Type B pancreatic cell (in vitro differentiated cells): ENCODE measurements at regions not wholly inside any gene's neighbourhood (a gene's known extent, or its start where the extent isn't known, plus 50 kb on each side); places are given as distances from the start of the nearest gene placed in this dataset.
A peak's percentile ranks its signal among the peaks of the same experiment; 100 is the strongest.

Experiments
- DNase-seq: peaks from one replicate; pipeline ENCODE4 v3.0.0; 2021; ENCODE audit warnings: mixed read lengths; ENCODE audit not compliant: unreplicated experiment; ENCODE audit errors: extremely low spot score
- H3K27ac Mint-ChIP-seq: 2 replicates; pipeline ENCODE4 v1.8.0; 2021; ENCODE audit warnings: mild to moderate bottlenecking, mixed read lengths
- H3K27me3 Mint-ChIP-seq: 2 replicates; pipeline ENCODE4 v1.8.0; 2021; ENCODE audit warnings: mixed read lengths
- H3K36me3 Mint-ChIP-seq: 2 replicates; pipeline ENCODE4 v1.8.0; 2021; ENCODE audit warnings: mixed read lengths
- H3K4me1 Mint-ChIP-seq: one replicate; pipeline ENCODE4 v1.8.0; 2021; ENCODE audit warnings: mixed read lengths; ENCODE audit not compliant: unreplicated experiment
- H3K4me3 Mint-ChIP-seq: 2 replicates; pipeline ENCODE4 v1.8.0; 2021; ENCODE audit warnings: mild to moderate bottlenecking, mixed read lengths
- H3K9me3 Mint-ChIP-seq: 2 replicates; pipeline ENCODE4 v1.8.0; 2021; ENCODE audit warnings: mixed read lengths
- TF ChIP-seq, protein P1 (sequence below): fragments of 200-600 bp; sonication (generic); conservative IDR thresholded peaks from 2 replicates; pipeline ENCODE4 v1.5.0; 2021; ENCODE audit warnings: antibody characterized with exemption, mild to moderate bottlenecking

DNA sequence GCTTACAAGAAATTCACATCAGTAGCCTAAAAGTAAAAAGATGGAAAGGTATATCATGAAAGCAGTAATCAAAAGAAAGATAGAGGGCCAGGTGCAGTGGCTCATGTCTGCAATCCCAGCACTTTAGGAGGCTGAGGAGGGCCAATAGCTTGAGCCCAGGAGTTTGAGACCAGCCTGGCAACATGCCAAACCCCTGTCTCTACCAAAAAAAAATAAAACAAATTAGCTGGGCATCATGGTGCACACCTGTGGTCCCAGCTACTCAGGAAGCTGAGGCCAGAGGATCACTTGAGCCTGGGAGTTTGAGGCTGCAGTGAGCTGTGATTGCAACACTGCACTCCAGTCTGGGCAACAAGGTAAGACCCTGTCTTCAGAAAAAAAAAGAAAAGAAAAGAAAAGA is 55.5 kb downstream of the GSPT2 start:
- Mint-ChIP-seq H3K36me3 (no peaks in the 10 kb centered on the region), H3K27ac (no peak overlapping the region), H3K4me1 (no peaks in the 10 kb centered on the region), H3K27me3 (peaks cover 10% of the 10 kb centered on the region), H3K9me3 (no peaks in the 10 kb centered on the region), H3K4me3 (no peak overlapping the region)
- DNase-seq, result no peak
- TF ChIP-seq, protein P1, sequence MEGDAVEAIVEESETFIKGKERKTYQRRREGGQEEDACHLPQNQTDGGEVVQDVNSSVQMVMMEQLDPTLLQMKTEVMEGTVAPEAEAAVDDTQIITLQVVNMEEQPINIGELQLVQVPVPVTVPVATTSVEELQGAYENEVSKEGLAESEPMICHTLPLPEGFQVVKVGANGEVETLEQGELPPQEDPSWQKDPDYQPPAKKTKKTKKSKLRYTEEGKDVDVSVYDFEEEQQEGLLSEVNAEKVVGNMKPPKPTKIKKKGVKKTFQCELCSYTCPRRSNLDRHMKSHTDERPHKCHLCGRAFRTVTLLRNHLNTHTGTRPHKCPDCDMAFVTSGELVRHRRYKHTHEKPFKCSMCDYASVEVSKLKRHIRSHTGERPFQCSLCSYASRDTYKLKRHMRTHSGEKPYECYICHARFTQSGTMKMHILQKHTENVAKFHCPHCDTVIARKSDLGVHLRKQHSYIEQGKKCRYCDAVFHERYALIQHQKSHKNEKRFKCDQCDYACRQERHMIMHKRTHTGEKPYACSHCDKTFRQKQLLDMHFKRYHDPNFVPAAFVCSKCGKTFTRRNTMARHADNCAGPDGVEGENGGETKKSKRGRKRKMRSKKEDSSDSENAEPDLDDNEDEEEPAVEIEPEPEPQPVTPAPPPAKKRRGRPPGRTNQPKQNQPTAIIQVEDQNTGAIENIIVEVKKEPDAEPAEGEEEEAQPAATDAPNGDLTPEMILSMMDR, result no peak

DNA sequence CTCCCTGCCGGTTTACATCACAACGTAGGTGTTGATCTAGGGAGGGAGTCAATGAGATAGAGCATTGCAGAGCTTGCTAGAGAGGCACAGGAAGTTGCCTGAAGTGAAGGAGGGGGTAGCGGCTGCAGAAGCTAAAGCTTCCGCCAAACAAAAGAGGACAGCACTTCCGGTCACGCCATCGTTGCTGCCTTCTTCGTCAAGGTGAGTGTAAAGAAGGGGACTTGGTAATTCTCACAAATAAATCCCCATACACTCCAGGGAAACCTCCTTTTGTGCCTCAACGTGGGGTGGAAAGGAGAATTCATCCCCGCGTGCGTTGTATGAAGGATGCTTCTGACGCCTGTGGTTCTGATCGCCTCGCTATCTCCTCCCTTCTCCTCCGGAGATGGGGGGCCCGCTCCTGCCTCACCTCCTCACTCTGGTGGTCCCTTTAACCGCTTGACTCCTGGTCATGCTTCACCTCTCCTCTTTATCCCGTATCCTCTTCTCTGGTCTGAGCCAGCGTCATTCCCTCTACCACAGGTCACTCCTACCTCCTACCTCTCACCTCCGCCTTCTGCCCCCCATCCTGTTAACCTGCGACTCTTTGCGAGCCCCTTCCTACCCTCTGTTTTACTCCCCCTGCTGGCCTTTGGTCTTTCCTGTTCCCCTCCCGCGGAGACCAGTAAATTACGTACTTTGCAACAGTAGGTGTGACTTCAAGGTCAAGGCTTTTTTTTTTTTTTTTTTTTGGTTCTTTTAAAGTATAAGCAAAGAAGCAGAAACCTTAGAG is 59.9 kb downstream of the GSPT2 start:
- H3K27me3 Mint-ChIP-seq, result peaks cover 10% of the 10 kb centered on the region
- H3K4me1 Mint-ChIP-seq, result no peaks in the 10 kb centered on the region
- H3K9me3 Mint-ChIP-seq, result no peaks in the 10 kb centered on the region
- no peak for DNase-seq
- H3K36me3 Mint-ChIP-seq, result peaks cover 8% of the 10 kb centered on the region
- peak overlapping the region; percentile 94 for H3K27ac Mint-ChIP-seq
- TF ChIP-seq, protein P1, result peak; percentile 45
- peak overlapping the region; percentile 97 for H3K4me3 Mint-ChIP-seq

DNA sequence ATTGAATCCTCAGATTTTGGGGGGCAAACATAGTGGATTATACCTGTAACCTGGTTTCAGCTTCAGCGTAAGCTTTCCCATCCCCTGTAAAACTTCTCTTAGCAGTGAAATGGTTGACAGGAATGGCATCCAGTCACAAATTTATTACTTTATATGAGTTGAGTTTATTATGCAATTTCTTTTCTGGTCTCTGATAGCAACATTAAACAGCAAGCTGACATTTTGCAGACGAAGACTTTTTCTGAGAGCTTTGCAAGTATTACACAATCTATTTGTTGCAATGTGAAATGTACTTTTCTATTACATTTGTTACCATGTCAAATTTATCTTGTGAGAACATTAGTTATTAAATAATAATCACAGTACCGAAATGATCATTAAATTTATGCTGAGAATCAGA is 60.6 kb downstream of the GSPT2 start:
- H3K4me3 Mint-ChIP-seq, result peak overlapping the region; percentile 97
- no peaks in the 10 kb centered on the region for H3K9me3 Mint-ChIP-seq
- no peaks in the 10 kb centered on the region for H3K4me1 Mint-ChIP-seq
- peak overlapping the region; percentile 94 for H3K27ac Mint-ChIP-seq
- H3K36me3 Mint-ChIP-seq, result peaks cover 8% of the 10 kb centered on the region
- TF ChIP-seq, protein P1, result no peak
- DNase-seq, result no peak
- H3K27me3 Mint-ChIP-seq, result peaks cover 5% of the 10 kb centered on the region

DNA sequence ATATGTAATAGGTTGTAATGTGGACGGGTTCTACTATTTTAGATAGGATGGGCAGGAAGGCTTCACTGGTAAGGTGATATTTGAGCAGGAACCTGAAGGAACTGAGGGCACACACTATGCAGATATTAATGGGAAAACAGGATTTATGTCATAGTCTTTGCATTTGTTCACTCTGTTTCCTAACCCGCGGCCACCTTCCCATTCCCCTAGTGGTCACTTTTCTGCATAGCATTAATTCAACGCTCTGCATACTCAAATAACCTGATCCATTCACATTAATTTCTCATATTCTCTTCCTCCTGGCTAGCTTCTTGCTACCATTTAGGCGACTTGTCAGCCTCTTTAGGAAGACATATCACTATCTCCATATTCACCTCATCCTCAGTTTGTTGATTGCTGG is 61.5 kb downstream of the GSPT2 start:
- DNase-seq, result no peak
- TF ChIP-seq, protein P1, result peak; percentile 61
- Mint-ChIP-seq H3K27me3 (peaks cover 5% of the 10 kb centered on the region), H3K4me3 (peak overlapping the region; percentile 1), H3K36me3 (peaks cover 8% of the 10 kb centered on the region), H3K4me1 (no peaks in the 10 kb centered on the region), H3K9me3 (no peaks in the 10 kb centered on the region), H3K27ac (no peak overlapping the region)

DNA sequence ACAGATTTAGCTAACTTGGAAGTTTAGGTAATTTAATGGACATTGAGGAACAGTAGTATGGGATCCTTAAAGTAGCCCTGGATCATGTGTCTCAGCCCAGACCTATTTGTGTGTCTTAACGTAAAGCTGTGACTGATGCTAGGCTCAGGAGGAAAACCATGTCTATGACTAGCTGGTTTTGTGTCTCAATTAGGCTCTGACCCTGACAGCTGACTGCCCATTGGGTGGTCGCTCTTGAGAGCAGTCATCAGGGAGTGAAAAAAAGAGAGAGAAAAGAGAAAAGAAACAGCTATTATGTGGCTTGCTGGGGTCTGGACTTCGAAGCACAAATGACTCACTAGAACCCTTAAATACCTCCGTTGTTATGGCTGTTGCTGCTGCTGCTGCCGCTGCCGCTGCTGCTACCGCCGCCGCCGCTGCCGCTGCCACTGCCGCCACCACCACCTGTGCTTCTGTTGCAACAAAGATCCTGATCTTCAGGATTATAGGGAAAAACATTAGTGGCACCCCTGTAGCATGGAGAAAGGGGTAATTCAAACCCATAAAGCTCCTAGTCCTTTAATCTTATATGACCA is 70.7 kb downstream of the GSPT2 start:
- TF ChIP-seq, protein P1, result no peak
- DNase-seq, result no peak
- Mint-ChIP-seq H3K4me1 (no peaks in the 10 kb centered on the region), H3K36me3 (peaks cover 20% of the 10 kb centered on the region), H3K27me3 (no peaks in the 10 kb centered on the region), H3K27ac (no peak overlapping the region), H3K9me3 (peaks cover 4% of the 10 kb centered on the region), H3K4me3 (no peak overlapping the region)
